IMR-90 (cell line): ENCODE measurements at regions not wholly inside any gene's neighbourhood (a gene's known extent, or its start where the extent isn't known, plus 50 kb on each side); places are given as distances from the start of the nearest gene placed in this dataset.

Source experiments
- ATAC-seq: fragments of 200-7000 bp; cut with Tn5 transposase; 2 replicates; pipeline ENCODE4 v1.9.1; 2020; ENCODE audit warnings: low read depth, mild to moderate bottlenecking, moderate library complexity
- BruUV-seq: library from RNA; stranded (reverse); fragments of 400-500 nt; replicated peaks from 2 replicates; lab custom pipeline; 2021; lab: Mats Ljungman, UMichigan
- CTCF ChIA-PET: fragments of 300-600 bp; formaldehyde crosslinking; extraction: SDS; loops from one replicate; lab custom pipeline; 2021; ENCODE audit warnings: antibody characterized with exemption; lab: Yijun Ruan, JAX
- POLR2A ChIA-PET: fragments of 300-600 bp; sonication (Branson Sonifier 250); formaldehyde crosslinking; loops from one replicate; lab custom pipeline; 2022; ENCODE audit warnings: antibody characterized with exemption; ENCODE audit not compliant: unreplicated experiment; lab: Charles Lee
- DNase-seq: peaks from one replicate; pipeline ENCODE4 v3.0.0; 2013
- H2AFZ ChIP-seq: replicated peaks from 2 replicates; pipeline ENCODE3; 2013; ENCODE audit warnings: low read length, mild to moderate bottlenecking; ENCODE audit not compliant: poor library complexity
- H2AK5ac ChIP-seq: 2 replicates; pipeline ENCODE4 v1.6.1; 2013; ENCODE audit warnings: low read depth, low read length, inconsistent platforms
- H2AK9ac ChIP-seq: replicated peaks from 2 replicates; pipeline ENCODE3; 2013; ENCODE audit warnings: mild to moderate bottlenecking, low read depth, low read length, moderate library complexity; ENCODE audit not compliant: poor library complexity
- H2BK120ac ChIP-seq: 2 replicates; pipeline ENCODE4 v1.6.1; 2013; ENCODE audit warnings: low read depth, low read length, inconsistent platforms
- H2BK15ac ChIP-seq: 3 replicates; pipeline ENCODE4 v1.6.1; 2013; ENCODE audit warnings: low read depth, low read length, inconsistent platforms
- H2BK20ac ChIP-seq: 2 replicates; pipeline ENCODE4 v1.6.1; 2013; ENCODE audit warnings: low read depth, mild to moderate bottlenecking, inconsistent platforms, low read length, moderate library complexity
- H2BK5ac ChIP-seq: 2 replicates; pipeline ENCODE4 v1.6.1; 2013; ENCODE audit warnings: mild to moderate bottlenecking, low read depth, low read length, inconsistent platforms; ENCODE audit not compliant: poor library complexity, severe bottlenecking
- H3K14ac ChIP-seq: replicated peaks from 2 replicates; pipeline ENCODE4 v1.6.1; 2013; ENCODE audit warnings: low read depth, low read length, inconsistent platforms
- H3K18ac ChIP-seq: 2 replicates; pipeline ENCODE4 v1.6.1; 2013; ENCODE audit warnings: low read depth, low read length, control low read depth
- H3K23ac ChIP-seq: 2 replicates; pipeline ENCODE4 v1.6.1; 2013; ENCODE audit warnings: low read depth, low read length, inconsistent platforms
- H3K27ac ChIP-seq: 2 replicates; pipeline ENCODE4 v1.5.1; 2013; ENCODE audit warnings: mild to moderate bottlenecking, control low read depth, low read length; ENCODE audit not compliant: insufficient read depth
- H3K27me3 ChIP-seq: 2 replicates; pipeline ENCODE4 v1.6.1; 2013; ENCODE audit warnings: low read length; ENCODE audit not compliant: control insufficient read depth, insufficient read depth
- H3K36me3 ChIP-seq: 2 replicates; pipeline ENCODE4 v1.6.1; 2013; ENCODE audit warnings: low read length, mixed read lengths; ENCODE audit not compliant: control insufficient read depth, insufficient read depth
- H3K4ac ChIP-seq: 2 replicates; pipeline ENCODE4 v1.6.1; 2013; ENCODE audit warnings: low read depth, low read length, inconsistent platforms
- H3K4me1 ChIP-seq: 2 replicates; pipeline ENCODE4 v1.6.1; 2013; ENCODE audit warnings: low read length, mixed read lengths; ENCODE audit not compliant: control insufficient read depth, insufficient read depth
- H3K4me2 ChIP-seq: 2 replicates; pipeline ENCODE4 v1.6.1; 2013; ENCODE audit warnings: low read depth, mild to moderate bottlenecking, control low read depth, low read length, moderate library complexity
- H3K4me3 ChIP-seq: 2 replicates; pipeline ENCODE4 v1.5.1; 2013; ENCODE audit warnings: low read depth, mild to moderate bottlenecking, control low read depth, low read length, moderate library complexity; ENCODE audit not compliant: insufficient read depth
- H3K56ac ChIP-seq: 2 replicates; pipeline ENCODE4 v1.6.1; 2013; ENCODE audit warnings: low read length, inconsistent platforms; ENCODE audit not compliant: insufficient read depth; ENCODE audit errors: extremely low read depth
- H3K79me1 ChIP-seq, 2 experiments: 2 replicates each; pipeline ENCODE4 v1.6.1; 2013; ENCODE audit warnings: low read length in 2 of 2, inconsistent platforms in 1 of 2, low read depth in 1 of 2
- H3K9ac ChIP-seq: 2 replicates; pipeline ENCODE4 v1.6.1; 2013; ENCODE audit warnings: low read depth, low read length, control low read depth
- H3K9me1 ChIP-seq: 2 replicates; pipeline ENCODE4 v1.6.1; 2013; ENCODE audit warnings: low read length, inconsistent platforms; ENCODE audit not compliant: insufficient read depth
- H3K9me3 ChIP-seq: 2 replicates; pipeline ENCODE4 v1.6.1; 2013; ENCODE audit warnings: low read length; ENCODE audit not compliant: control insufficient read depth, insufficient read depth
- H4K20me1 ChIP-seq: 2 replicates; pipeline ENCODE4 v1.6.1; 2013; ENCODE audit warnings: low read length, inconsistent platforms; ENCODE audit not compliant: insufficient read depth
- H4K5ac ChIP-seq: 2 replicates; pipeline ENCODE4 v1.6.1; 2013; ENCODE audit warnings: mild to moderate bottlenecking, low read depth, low read length, control low read depth
- H4K8ac ChIP-seq, 2 experiments: 2 replicates each; pipeline ENCODE4 v1.6.1; 2013; ENCODE audit warnings: low read depth in 2 of 2, low read length in 2 of 2, control low read depth in 1 of 2, inconsistent platforms in 1 of 2
- H4K91ac ChIP-seq: 2 replicates; pipeline ENCODE4 v1.6.1; 2013; ENCODE audit warnings: low read depth, low read length, inconsistent platforms; ENCODE audit not compliant: insufficient read depth
- BHLHE40 ChIP-seq: fragments of 150-350 bp; IDR thresholded peaks from 2 replicates; pipeline ENCODE4 v1.6.1; 2016; ENCODE audit warnings: mild to moderate bottlenecking, low read depth, low read length
- RAD21 ChIP-seq: IDR thresholded peaks from 2 replicates; pipeline ENCODE4 v1.6.1; 2012; ENCODE audit warnings: low read length, improper control_type of control experiment
- RFX5 ChIP-seq: IDR thresholded peaks from 2 replicates; pipeline ENCODE4 v1.8.0; 2012; ENCODE audit warnings: low read depth, mild to moderate bottlenecking, low read length, moderate library complexity
- whole genome bisulfite sequencing, 2 experiments: methylation state at CpG; one replicate each; pipeline versions ENCODE4 v1.1.5 to v1.1.7; 2013; ENCODE audit warnings: missing lambda C conversion rate in 2 of 2; ENCODE audit not compliant: insufficient read length in 1 of 2; ENCODE audit errors: extremely low coverage in 2 of 2; 5-methylcytosine and 5-hydroxymethylcytosine counted together
- dilution Hi-C: fragments of 300-500 bp; cut with HindIII; formaldehyde crosslinking; loops from one replicate; pipeline ENCODE4 v1.14.3; 2018; ENCODE audit warnings: low sequenced_read_pairs; ENCODE audit not compliant: unreplicated experiment
- in situ Hi-C: fragments of 300-500 bp; cut with MboI; formaldehyde crosslinking; loops from 3 replicates; pipeline ENCODE4 v1.14.3; 2019; ENCODE audit warnings: low sequenced_read_pairs, inconsistent platforms, mixed read lengths
- intact Hi-C: fragments of 100-400 bp; cut with micrococcal nuclease; formaldehyde crosslinking; loops from 2 replicates; pipeline ENCODE4 v1.10.0; 2022
- TF ChIP-seq, protein P1 (sequence below): fragments of 150-350 bp; IDR thresholded peaks from 2 replicates; pipeline ENCODE4 v1.6.1; 2016; ENCODE audit warnings: low read depth, mild to moderate bottlenecking, low read length, moderate library complexity, borderline replicate concordance
- TF ChIP-seq, protein P2 (sequence below): fragments of 150-350 bp; IDR thresholded peaks from 2 replicates; pipeline ENCODE4 v1.6.1; 2017; ENCODE audit warnings: mild to moderate bottlenecking, antibody characterized with exemption, low read length, low read depth
- TF ChIP-seq, protein P3 (sequence below): conservative IDR thresholded peaks from 2 replicates; pipeline ENCODE4 v1.5.1; 2012; ENCODE audit warnings: mild to moderate bottlenecking, low read depth, low read length, improper control_type of control experiment

DNA sequence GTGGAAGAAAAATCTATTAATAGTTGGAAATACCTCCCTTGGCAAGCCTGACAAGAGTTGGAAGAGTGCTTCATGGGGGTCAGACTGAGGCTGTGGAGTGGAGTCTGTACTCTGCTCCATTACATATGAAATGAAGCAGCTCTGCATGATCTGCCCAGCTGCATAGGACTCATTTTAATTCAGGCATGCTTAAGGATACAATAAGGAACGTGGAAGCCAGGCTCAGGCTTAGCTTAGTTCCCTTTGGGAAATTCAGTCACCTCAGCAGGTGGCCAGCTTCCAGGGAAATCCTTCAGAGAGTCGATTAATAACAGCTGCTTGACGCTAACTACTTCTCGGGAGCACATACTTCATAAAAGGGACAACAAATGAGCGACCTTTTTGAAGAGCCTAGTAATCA, 1672.9 kb upstream of the WWC1 start:
- Histone ChIP-seq H3K9ac (no peak overlapping the region), H3K27me3 (no peaks in the 10 kb centered on the region), H3K4me1 (no peaks in the 10 kb centered on the region), H2BK20ac (no peak overlapping the region), H2BK120ac (no peak overlapping the region), H3K23ac (no peak overlapping the region), H2AK5ac (no peak overlapping the region), H3K79me1 (no peaks in the 10 kb centered on the region), H2BK15ac (no peak overlapping the region), H3K27ac (no peak overlapping the region), H4K91ac (no peak overlapping the region), H2AK9ac (no peak overlapping the region), H2AFZ (no peak overlapping the region), H3K4ac (no peak overlapping the region), H3K9me3 (peaks cover 6% of the 10 kb centered on the region), H3K4me2 (no peak overlapping the region), H3K4me3 (no peak overlapping the region), H4K5ac (no peak overlapping the region), H3K36me3 (no peaks in the 10 kb centered on the region), H3K18ac (no peak overlapping the region), H3K56ac (no peak overlapping the region), H4K20me1 (no peaks in the 10 kb centered on the region), H3K9me1 (no peaks in the 10 kb centered on the region), H3K14ac (no peak overlapping the region), H4K8ac (no peak overlapping the region), H2BK5ac (no peak overlapping the region)
- DNase-seq (no peak), ATAC-seq (no peak)
- no peak for TF ChIP-seq RAD21
- TF ChIP-seq, protein P1, sequence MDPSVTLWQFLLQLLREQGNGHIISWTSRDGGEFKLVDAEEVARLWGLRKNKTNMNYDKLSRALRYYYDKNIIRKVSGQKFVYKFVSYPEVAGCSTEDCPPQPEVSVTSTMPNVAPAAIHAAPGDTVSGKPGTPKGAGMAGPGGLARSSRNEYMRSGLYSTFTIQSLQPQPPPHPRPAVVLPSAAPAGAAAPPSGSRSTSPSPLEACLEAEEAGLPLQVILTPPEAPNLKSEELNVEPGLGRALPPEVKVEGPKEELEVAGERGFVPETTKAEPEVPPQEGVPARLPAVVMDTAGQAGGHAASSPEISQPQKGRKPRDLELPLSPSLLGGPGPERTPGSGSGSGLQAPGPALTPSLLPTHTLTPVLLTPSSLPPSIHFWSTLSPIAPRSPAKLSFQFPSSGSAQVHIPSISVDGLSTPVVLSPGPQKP, result no peak
- no peak for TF ChIP-seq BHLHE40
- TF ChIP-seq RFX5, result no peak
- TF ChIP-seq, protein P2, sequence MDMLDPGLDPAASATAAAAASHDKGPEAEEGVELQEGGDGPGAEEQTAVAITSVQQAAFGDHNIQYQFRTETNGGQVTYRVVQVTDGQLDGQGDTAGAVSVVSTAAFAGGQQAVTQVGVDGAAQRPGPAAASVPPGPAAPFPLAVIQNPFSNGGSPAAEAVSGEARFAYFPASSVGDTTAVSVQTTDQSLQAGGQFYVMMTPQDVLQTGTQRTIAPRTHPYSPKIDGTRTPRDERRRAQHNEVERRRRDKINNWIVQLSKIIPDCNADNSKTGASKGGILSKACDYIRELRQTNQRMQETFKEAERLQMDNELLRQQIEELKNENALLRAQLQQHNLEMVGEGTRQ, result no peak
- TF ChIP-seq, protein P3, sequence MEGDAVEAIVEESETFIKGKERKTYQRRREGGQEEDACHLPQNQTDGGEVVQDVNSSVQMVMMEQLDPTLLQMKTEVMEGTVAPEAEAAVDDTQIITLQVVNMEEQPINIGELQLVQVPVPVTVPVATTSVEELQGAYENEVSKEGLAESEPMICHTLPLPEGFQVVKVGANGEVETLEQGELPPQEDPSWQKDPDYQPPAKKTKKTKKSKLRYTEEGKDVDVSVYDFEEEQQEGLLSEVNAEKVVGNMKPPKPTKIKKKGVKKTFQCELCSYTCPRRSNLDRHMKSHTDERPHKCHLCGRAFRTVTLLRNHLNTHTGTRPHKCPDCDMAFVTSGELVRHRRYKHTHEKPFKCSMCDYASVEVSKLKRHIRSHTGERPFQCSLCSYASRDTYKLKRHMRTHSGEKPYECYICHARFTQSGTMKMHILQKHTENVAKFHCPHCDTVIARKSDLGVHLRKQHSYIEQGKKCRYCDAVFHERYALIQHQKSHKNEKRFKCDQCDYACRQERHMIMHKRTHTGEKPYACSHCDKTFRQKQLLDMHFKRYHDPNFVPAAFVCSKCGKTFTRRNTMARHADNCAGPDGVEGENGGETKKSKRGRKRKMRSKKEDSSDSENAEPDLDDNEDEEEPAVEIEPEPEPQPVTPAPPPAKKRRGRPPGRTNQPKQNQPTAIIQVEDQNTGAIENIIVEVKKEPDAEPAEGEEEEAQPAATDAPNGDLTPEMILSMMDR, result no peak
- ChIA-PET CTCF (no interaction called here), POLR2A (no interaction called here)
- no TSS peak for BruUV-seq
- WGBS, 2 experiments, result 0% methylated on average over 1 of the region's 5 CpGs; no CpG with 5 or more reads in 1 of the 2 experiments
- intact Hi-C loops (no loop called here), in situ Hi-C loops (no loop called here), dilution Hi-C loops (no loop called here)
